Posterior cingulate gyrus (tissue), 11 donors: ENCODE measurements at regions not wholly inside any gene's neighbourhood (a gene's known extent, or its start where the extent isn't known, plus 50 kb on each side); places are given as distances from the start of the nearest gene placed in this dataset.
"Not testable (repeated sequence)": the region's sequence is repeated elsewhere in the genome, so short reads cannot be mapped to it uniquely, and the experiment has no call there.

Source experiments
- DNase-seq, 10 donors: peaks; one replicate each; pipeline versions ENCODE4 v3.0.0 to v3.0.0-alpha.2; 2020 to 2021; ENCODE audit warnings: mixed read lengths in 3 of 10
- intact Hi-C: fragments of 100-400 bp; cut with DNase I; formaldehyde crosslinking; loops from one replicate; pipeline ENCODE4 v1.15.1; 2023

- intact Hi-C loops, result no loop called here
- DNase-seq, result no peak
Measured at GRCh38 chr5:110865400-110866094, 126.7 kb downstream of the SLC25A46 start.

GRCh38 chr5:110869927-110870326 lies 131.1 kb downstream of the SLC25A46 start:
- no peak for DNase-seq
- intact Hi-C loops, result no loop called here

GRCh38 chr5:110872200-110872599 lies 133.4 kb downstream of the SLC25A46 start:
- intact Hi-C loops, result no loop called here
- peak in 2 of 10 donors; percentile 61 to 73 for DNase-seq

- intact Hi-C loops, result no loop called here
- DNase-seq, result peak in 1 of 10 donors; percentile 38
Measured at GRCh38 chr5:110872963-110873362, 134.2 kb downstream of the SLC25A46 start.

- DNase-seq, result no peak
- intact Hi-C loops, result no loop called here
Measured at GRCh38 chr5:110873773-110874437, 135.1 kb downstream of the SLC25A46 start.

GRCh38 chr5:110875115-110875514 lies 136.3 kb downstream of the SLC25A46 start:
- DNase-seq, intact Hi-C loops: not testable (repeated sequence)

- DNase-seq, result no peak
- intact Hi-C loops, result no loop called here
Measured at GRCh38 chr5:110878115-110878514, 139.3 kb downstream of the SLC25A46 start.

- no peak for DNase-seq
- intact Hi-C loops, result no loop called here
Measured at GRCh38 chr5:110879675-110880074, 140.9 kb downstream of the SLC25A46 start.

- intact Hi-C loops, result no loop called here
- no peak for DNase-seq
Measured at GRCh38 chr5:110880413-110880812, 141.6 kb downstream of the SLC25A46 start.

GRCh38 chr5:110884005-110884404 lies 145.2 kb downstream of the SLC25A46 start:
- DNase-seq, result no peak
- intact Hi-C loops, result no loop called here

- intact Hi-C loops, DNase-seq: not testable (repeated sequence)
Measured at GRCh38 chr5:110887170-110887569, 148.4 kb downstream of the SLC25A46 start.

GRCh38 chr5:110893854-110894483 lies 155.2 kb downstream of the SLC25A46 start:
- intact Hi-C loops, result not testable (repeated sequence)
- peak in 3 of 10 donors; percentile 68 to 73 (median 70) for DNase-seq

- DNase-seq, result no peak
Measured at GRCh38 chr5:110894805-110895204, 156.0 kb downstream of the SLC25A46 start.

GRCh38 chr5:110896901-110897300 lies 158.1 kb downstream of the SLC25A46 start:
- intact Hi-C loops, result no loop called here
- no peak for DNase-seq

More at GRCh38 chr5:110894805-110895204, 156.0 kb downstream of the SLC25A46 start:
- intact Hi-C loops, result no loop called here

GRCh38 chr5:110899566-110900412 lies 161.0 kb downstream of the SLC25A46 start:
- intact Hi-C loops, result no loop called here
- DNase-seq, result no peak

- intact Hi-C loops, result no loop called here
- no peak for DNase-seq
Measured at GRCh38 chr5:110900829-110901228, 162.0 kb downstream of the SLC25A46 start.

- intact Hi-C loops, result no loop called here
- no peak for DNase-seq
Measured at GRCh38 chr5:110903966-110904365, 165.2 kb downstream of the SLC25A46 start.

GRCh38 chr5:110908848-110909247 lies 162.7 kb upstream of the TSLP start:
- intact Hi-C loops, result no loop called here
- no peak for DNase-seq

GRCh38 chr5:110909415-110909814 lies 162.1 kb upstream of the TSLP start:
- intact Hi-C loops, result no loop called here
- no peak for DNase-seq

GRCh38 chr5:110909950-110910349 lies 161.6 kb upstream of the TSLP start:
- intact Hi-C loops, result no loop called here
- DNase-seq, result no peak

- intact Hi-C loops, result no loop called here
- DNase-seq, result no peak
Measured at GRCh38 chr5:110913221-110913620, 158.3 kb upstream of the TSLP start.
